NOMO-1 treated with DMSO at 0.1 percent for 48 hours (cell line): ENCODE measurements at regions not wholly inside any gene's neighbourhood (a gene's known extent, or its start where the extent isn't known, plus 50 kb on each side); places are given as distances from the start of the nearest gene placed in this dataset.
A peak's percentile ranks its signal among the peaks of the same experiment; 100 is the strongest.
"Not testable (repeated sequence)": the region's sequence is repeated elsewhere in the genome, so short reads cannot be mapped to it uniquely, and the experiment has no call there.

Experiments
- DNase-seq: peaks from one replicate; lab custom pipeline; 2025; ENCODE audit not compliant: unreplicated experiment; lab: John Stamatoyannopoulos, UW

- DNase-seq, result peak; percentile 50
Observed at GRCh38 chr18:55988537-55988936, 400.5 kb upstream of the TCF4 start.

- no peak for DNase-seq
Observed at GRCh38 chr18:55983433-55983832, 395.4 kb upstream of the TCF4 start.

GRCh38 chr18:55982992-55983391 is 395.0 kb upstream of the TCF4 start:
- DNase-seq, result no peak

GRCh38 chr18:55981712-55982475 is 393.9 kb upstream of the TCF4 start:
- DNase-seq, result no peak

GRCh38 chr18:55974521-55974920 is 386.5 kb upstream of the TCF4 start:
- no peak for DNase-seq

GRCh38 chr18:55968550-55968949 is 380.6 kb upstream of the TCF4 start:
- no peak for DNase-seq

- no peak for DNase-seq
Observed at GRCh38 chr18:55967019-55967418, 379.0 kb upstream of the TCF4 start.

GRCh38 chr18:55964171-55964570 is 376.2 kb upstream of the TCF4 start:
- DNase-seq, result no peak

GRCh38 chr18:55953326-55953725 is 365.3 kb upstream of the TCF4 start:
- no peak for DNase-seq

- not testable (repeated sequence) for DNase-seq
Observed at GRCh38 chr18:55951738-55952137, 363.7 kb upstream of the TCF4 start.

GRCh38 chr18:55950379-55951166 is 362.6 kb upstream of the TCF4 start:
- no peak for DNase-seq

GRCh38 chr18:55934821-55935220 is 346.8 kb upstream of the TCF4 start:
- DNase-seq, result no peak

- no peak for DNase-seq
Observed at GRCh38 chr18:55932675-55933074, 344.7 kb upstream of the TCF4 start.

- DNase-seq, result peak; percentile 0
Observed at GRCh38 chr18:55927831-55928230, 339.8 kb upstream of the TCF4 start.

- no peak for DNase-seq
Observed at GRCh38 chr18:55925772-55926171, 337.8 kb upstream of the TCF4 start.

GRCh38 chr18:55920063-55920462 is 332.1 kb upstream of the TCF4 start:
- DNase-seq, result no peak

GRCh38 chr18:55918444-55918843 is 330.5 kb upstream of the TCF4 start:
- DNase-seq, result no peak

GRCh38 chr18:55912919-55913318 is 324.9 kb upstream of the TCF4 start:
- no peak for DNase-seq

- DNase-seq, result no peak
Observed at GRCh38 chr18:55912071-55912470, 324.1 kb upstream of the TCF4 start.

- no peak for DNase-seq
Observed at GRCh38 chr18:55910296-55910695, 322.3 kb upstream of the TCF4 start.

- DNase-seq, result no peak
Observed at GRCh38 chr18:55908901-55909366, 320.9 kb upstream of the TCF4 start.

- no peak for DNase-seq
Observed at GRCh38 chr18:55907453-55908175, 319.6 kb upstream of the TCF4 start.
